Kidney (tissue), 13 donors: ENCODE measurements at regions not wholly inside any gene's neighbourhood (a gene's known extent, or its start where the extent isn't known, plus 50 kb on each side); places are given as distances from the start of the nearest gene placed in this dataset.

Experiments used
- DNase-seq, 5 donors: peaks; one replicate each; pipeline ENCODE4 v3.0.0-alpha.2; 2013 to 2020
- FAIRE-seq: peaks from 2 replicates; lab custom pipeline; 2012; peaks lifted over from hg19 to GRCh38; lab: Jason Lieb, UNC
- H3K27ac ChIP-seq, 2 donors: one replicate each; pipeline ENCODE4 v1.7.0; 2013; ENCODE audit warnings: low read depth in 2 of 2, low read length in 2 of 2, inconsistent platforms in 1 of 2
- H3K27me3 ChIP-seq: one replicate; pipeline ENCODE4 v1.7.1; 2013; ENCODE audit warnings: low read length, inconsistent platforms; ENCODE audit not compliant: control insufficient read depth, insufficient read depth
- H3K36me3 ChIP-seq, 3 donors: one replicate each; pipeline versions ENCODE4 v1.7.0 to v1.7.1; 2013; ENCODE audit warnings: low read length in 3 of 3, control low read depth in 1 of 3, inconsistent platforms in 1 of 3; ENCODE audit not compliant: insufficient read depth in 3 of 3, control insufficient read depth in 2 of 3
- H3K4me1 ChIP-seq, 3 donors: one replicate each; pipeline versions ENCODE4 v1.7.0 to v1.7.1; 2013; ENCODE audit warnings: low read length in 3 of 3, inconsistent platforms in 1 of 3, low read depth in 1 of 3; ENCODE audit not compliant: control insufficient read depth in 2 of 3, insufficient read depth in 2 of 3
- H3K4me3 ChIP-seq, 3 donors: one replicate each; pipeline versions ENCODE4 v1.7.0 to v1.8.1; 2013; ENCODE audit warnings: low read length in 3 of 3, control low read depth in 1 of 3, inconsistent platforms in 1 of 3
- H3K9ac ChIP-seq, 3 donors: one replicate each; pipeline versions ENCODE4 v1.7.0 to v1.7.1; 2013; ENCODE audit warnings: low read length in 3 of 3, control low read depth in 1 of 3, inconsistent platforms in 1 of 3
- H3K9me3 ChIP-seq, 3 donors: one replicate each; pipeline versions ENCODE4 v1.7.0 to v1.7.1; 2013; ENCODE audit warnings: low read length in 3 of 3, control low read depth in 1 of 3, inconsistent platforms in 1 of 3; ENCODE audit not compliant: control insufficient read depth in 2 of 3, insufficient read depth in 1 of 3
- CTCF ChIP-seq: IDR thresholded peaks from 3 replicates; pipeline ENCODE4 v1.5.1; 2012; ENCODE audit warnings: mild to moderate bottlenecking, moderate library complexity, borderline replicate concordance; ENCODE audit not compliant: insufficient read depth; ENCODE audit errors: extremely low read depth
- intact Hi-C: fragments of 100-400 bp; cut with DNase I; formaldehyde crosslinking; loops from one replicate; pipeline ENCODE4 v1.11.1; 2022
- donor health status: control.
- donor health status: control.
- donor health status: control.
- donor health status: control.
- donor health status: control.
- donor health status: DM: yes; HTN: yes; CAD: no.
- donor health status: Normal renal cell carcinoma (clear cell type).

- intact Hi-C loops = no loop called here
- Histone ChIP-seq H3K27me3 (no peaks in the 10 kb centered on the region), H3K36me3 (no peaks in the 10 kb centered on the region), H3K9ac (no peak overlapping the region), H3K4me3 (no peak overlapping the region), H3K27ac (no peak overlapping the region), H3K4me1 (no peaks in the 10 kb centered on the region), H3K9me3 (no peaks in the 10 kb centered on the region)
- FAIRE-seq (no peak), DNase-seq (no peak)
- TF ChIP-seq CTCF = no peak
These were observed 890.2 kb upstream of the NCAM2 start for GRCh38 chr21:20108016-20108415.

GRCh38 chr21:20108976-20109540, 889.2 kb upstream of the NCAM2 start:
- Histone ChIP-seq H3K9me3 (no peaks in the 10 kb centered on the region), H3K4me1 (no peaks in the 10 kb centered on the region), H3K27ac (no peak overlapping the region), H3K36me3 (no peaks in the 10 kb centered on the region), H3K9ac (no peak overlapping the region), H3K27me3 (no peaks in the 10 kb centered on the region), H3K4me3 (no peak overlapping the region)
- FAIRE-seq = no peak
- no peak for TF ChIP-seq CTCF
- DNase-seq = no peak
- intact Hi-C loops = no loop called here

- FAIRE-seq = no peak
These were observed 887.8 kb upstream of the NCAM2 start for GRCh38 chr21:20110368-20110767.

More at GRCh38 chr21:20110368-20110767, 887.8 kb upstream of the NCAM2 start:
- intact Hi-C loops = no loop called here
- Histone ChIP-seq H3K9me3 (no peaks in the 10 kb centered on the region), H3K9ac (no peak overlapping the region), H3K4me1 (no peaks in the 10 kb centered on the region), H3K36me3 (no peaks in the 10 kb centered on the region), H3K27me3 (no peaks in the 10 kb centered on the region), H3K27ac (no peak overlapping the region), H3K4me3 (no peak overlapping the region)
- DNase-seq = no peak
- no peak for TF ChIP-seq CTCF
